CMK (cell line): ENCODE measurements at regions not wholly inside any gene's neighbourhood (a gene's known extent, or its start where the extent isn't known, plus 50 kb on each side); places are given as distances from the start of the nearest gene placed in this dataset.

ENCODE experiments used
- DNase-seq: peaks from one replicate; pipeline ENCODE4 v3.0.0-alpha.2; 2010; ENCODE audit warnings: low read depth

DNA sequence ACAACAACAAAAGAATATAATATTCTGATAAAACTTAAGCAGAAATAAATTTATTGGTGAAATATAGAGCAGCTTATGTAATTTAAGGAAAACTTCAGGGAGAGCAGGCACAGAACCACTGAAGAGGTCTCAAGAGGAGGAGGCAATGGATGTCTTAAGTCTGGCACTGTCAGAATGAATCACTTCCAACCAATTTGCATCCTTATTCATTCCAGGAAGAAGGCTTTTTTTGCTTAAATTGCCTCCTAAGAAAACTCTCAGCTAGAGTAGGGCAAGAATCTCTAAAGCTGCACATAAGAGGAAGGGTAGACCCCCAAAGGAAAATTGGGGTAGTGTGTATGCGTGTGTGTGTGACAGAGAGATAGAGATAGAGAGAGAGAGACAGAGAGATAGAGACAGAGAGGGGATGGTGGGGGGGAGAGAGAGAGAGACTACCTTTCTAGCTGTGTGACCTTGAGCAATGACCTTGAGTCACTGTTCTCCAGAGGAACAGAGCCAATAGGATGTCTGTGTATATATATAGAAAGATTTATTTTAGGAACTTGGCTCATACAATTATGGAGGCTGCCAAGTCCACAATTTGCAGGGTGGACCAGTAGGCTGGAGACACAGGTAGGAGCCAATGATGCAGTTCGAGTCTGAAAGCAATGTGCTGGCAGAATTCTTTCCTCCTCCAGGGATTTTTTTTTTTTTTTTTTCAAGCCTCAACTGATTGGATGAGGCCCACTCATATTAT, 96.4 kb upstream of the LINC00305 start:
- no peak for DNase-seq

DNA sequence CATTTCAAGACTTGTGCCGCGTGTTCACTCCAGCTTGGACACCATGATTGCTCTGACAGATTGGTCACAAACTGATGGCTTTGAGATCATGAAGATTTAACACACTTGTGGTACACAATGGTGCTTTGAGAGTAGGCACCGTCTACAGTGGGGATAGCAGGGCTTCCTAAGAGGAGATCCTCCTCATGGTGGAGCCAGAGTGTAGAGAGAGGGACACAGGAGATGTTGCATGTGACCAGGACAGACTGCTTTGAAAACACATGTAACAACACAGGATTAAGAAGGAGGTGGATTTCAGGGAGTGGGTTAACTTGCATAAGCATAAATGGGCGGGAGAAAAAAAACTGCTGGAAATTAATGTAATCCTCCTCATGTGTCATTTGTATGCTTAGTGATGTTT, 95.7 kb upstream of the LINC00305 start:
- no peak for DNase-seq

- no peak for DNase-seq
Measured at GRCh38 chr18:64240316-64240715, 91.4 kb upstream of the LINC00305 start.

- DNase-seq: no peak
Measured at GRCh38 chr18:64238076-64238475, 89.2 kb upstream of the LINC00305 start.

DNA sequence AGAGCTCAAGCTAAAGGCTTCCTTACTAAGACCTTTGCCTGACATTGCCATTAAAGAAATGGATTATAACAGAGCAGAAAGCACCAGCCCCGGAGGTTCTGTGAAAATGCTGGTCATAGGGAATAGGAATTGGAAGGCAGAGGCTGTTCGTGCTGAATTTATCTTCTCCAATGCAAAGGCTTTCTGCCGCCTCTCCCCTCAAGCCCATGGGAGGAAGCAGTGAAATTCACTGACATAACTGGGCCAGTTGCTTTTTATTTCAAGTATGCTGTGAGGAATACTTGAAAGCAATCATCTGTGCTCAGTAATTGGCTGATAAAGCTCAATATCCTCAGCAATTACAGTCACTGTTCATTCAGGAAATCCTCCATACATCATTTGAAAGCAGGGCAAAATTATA, 85.4 kb upstream of the LINC00305 start:
- no peak for DNase-seq

- no peak for DNase-seq
Measured at GRCh38 chr18:64233851-64234250, 85.0 kb upstream of the LINC00305 start.

- DNase-seq: no peak
Measured at GRCh38 chr18:64220941-64221340, 72.1 kb upstream of the LINC00305 start.

DNA sequence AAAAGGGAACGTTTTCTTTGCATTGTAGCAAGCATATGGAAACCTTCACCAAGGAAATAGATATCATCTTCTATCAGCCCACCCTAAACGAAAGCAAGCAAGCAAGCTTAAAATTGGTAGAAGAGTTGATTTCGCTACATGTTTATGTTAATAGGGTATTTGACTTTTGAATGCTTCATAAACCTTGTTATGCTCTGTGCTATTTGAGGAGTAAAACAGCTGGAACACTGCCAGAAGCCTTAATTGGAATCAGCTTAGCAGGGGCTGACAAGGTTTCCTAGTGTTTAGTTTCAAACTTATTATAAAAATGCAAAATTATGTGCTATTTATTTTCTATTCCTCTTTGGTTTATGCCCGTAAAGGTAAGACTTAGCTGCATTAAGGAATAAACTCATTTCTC, 70.6 kb upstream of the LINC00305 start:
- no peak for DNase-seq

DNA sequence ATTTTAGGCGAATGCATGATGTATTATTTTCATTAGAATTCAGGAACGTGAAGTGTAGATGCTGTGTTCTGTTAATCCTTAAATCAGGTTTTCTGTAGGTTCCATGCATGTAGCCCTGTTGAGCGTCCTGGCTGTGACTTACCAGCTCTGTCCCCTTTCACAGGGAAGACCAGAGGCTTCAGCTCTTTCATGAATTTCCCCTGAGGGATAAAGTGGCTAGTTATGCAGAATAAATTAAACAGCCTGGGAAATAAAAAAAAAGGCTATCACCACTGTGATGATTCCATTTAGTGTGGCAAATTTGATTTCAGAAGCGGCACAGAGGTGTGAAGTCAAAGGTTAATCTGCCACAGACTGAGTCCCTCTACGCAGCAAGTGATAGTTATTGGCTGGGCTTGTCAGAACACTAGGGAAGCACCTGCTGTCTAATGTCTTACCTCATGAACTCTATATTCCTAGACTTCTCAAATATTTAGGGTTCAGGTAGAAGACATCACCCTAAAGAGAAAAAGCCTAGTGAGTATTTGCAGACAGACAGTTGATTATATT, 61.6 kb upstream of the LINC00305 start:
- DNase-seq: no peak

- DNase-seq: no peak
Measured at GRCh38 chr18:64208516-64208915, 59.6 kb upstream of the LINC00305 start.

GRCh38 chr18:64207820-64208219, 58.9 kb upstream of the LINC00305 start:
- DNase-seq: no peak

- DNase-seq: no peak
Measured at GRCh38 chr18:64203295-64203694, 54.4 kb upstream of the LINC00305 start.

- DNase-seq: no peak
Measured at GRCh38 chr18:64202863-64203262, 54.0 kb upstream of the LINC00305 start.

DNA sequence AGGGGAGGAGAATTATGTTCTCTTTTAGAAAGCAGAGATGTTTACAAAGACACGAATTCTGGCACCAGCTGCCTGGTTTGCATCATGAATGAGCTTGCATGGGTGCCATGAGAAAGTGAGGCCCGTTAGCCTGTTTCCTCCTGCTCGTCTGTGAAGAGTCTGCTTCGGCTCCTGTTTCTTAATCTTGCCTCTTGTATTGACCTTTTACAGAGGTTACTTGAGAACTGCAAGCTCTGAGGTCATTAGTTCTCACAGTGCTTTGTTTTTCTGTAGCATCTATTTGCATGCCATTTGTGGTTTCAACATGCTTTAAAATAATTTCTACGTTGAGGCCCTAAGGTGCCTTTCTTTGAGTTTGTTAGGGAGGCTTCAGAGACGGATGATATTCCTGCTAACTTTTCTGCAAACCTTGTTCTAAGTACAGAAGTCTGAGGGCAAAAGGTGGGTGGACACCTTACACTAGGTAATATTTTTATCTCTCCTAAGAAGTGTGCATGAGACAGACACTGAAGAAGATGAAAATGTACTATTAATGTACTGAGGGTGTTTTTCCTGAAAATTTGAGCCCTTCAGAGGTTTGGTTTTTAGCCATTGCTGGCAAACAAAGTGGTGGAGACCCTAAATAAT, 53.4 kb upstream of the LINC00305 start:
- DNase-seq: no peak

- no peak for DNase-seq
Measured at GRCh38 chr18:64201781-64202180, 52.9 kb upstream of the LINC00305 start.

DNA sequence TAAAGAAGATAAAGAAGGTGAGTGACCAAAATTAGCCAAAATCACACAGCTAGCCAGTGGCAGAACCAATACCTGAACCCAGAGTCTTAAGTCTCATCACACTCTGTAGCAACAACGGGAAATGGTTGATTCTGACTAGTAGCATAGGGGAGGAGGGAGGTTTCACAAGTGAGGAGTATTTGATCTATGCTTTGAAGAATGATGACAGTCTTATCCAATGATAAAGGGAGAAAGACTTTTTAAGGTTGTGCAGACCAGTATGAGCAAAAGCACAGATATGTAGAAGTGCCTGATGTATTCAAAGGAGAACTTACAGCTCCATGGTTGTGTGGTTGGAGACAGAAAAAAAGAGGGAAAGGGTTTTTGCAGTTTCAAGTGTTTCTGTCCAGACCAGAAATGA, 50.7 kb upstream of the LINC00305 start:
- no peak for DNase-seq
